Left ventricle myocardium superior (tissue), 1 donor: ENCODE measurements at regions not wholly inside any gene's neighbourhood (a gene's known extent, or its start where the extent isn't known, plus 50 kb on each side); places are given as distances from the start of the nearest gene placed in this dataset.
A peak's percentile ranks its signal among the peaks of the same experiment; 100 is the strongest.
"Not testable (repeated sequence)": the region's sequence is repeated elsewhere in the genome, so short reads cannot be mapped to it uniquely, and the experiment has no call there.

Experiments used
- ATAC-seq: fragments of 200-7000 bp; cut with Tn5 transposase; one replicate; pipeline ENCODE4 v1.9.1; 2020; ENCODE audit warnings: mild to moderate bottlenecking, moderate library complexity
- DNase-seq: peaks from one replicate; pipeline ENCODE4 v3.0.0-alpha.2; 2020
- intact Hi-C: fragments of 100-400 bp; cut with micrococcal nuclease; formaldehyde crosslinking; loops from one replicate; pipeline ENCODE4 v1.11.0; 2022
- donor health status: DM: no; HTN: yes; CAD: no; lungs with severe emphysema.

DNA sequence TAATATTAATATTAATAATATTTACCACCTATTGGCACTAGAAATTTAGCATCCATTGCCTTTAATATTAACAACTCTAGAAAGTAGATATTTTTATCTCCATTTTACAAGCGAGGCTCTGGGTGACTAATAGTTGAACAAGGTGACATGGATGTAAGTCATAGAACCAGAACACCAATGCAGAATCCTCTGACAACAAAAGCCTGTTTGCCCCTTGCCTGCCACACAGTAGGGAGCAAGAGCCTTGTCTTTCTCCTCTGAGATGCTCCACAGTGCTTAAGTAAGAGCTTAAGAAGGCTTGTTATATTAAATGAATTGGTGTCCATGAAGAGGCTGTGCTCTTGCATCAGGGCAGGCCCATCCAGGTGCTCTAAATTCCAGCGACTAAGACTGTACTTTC, 51.2 kb upstream of the LBX1 start:
- DNase-seq, result no peak
- intact Hi-C loops, result no loop called here
- no peak for ATAC-seq

DNA sequence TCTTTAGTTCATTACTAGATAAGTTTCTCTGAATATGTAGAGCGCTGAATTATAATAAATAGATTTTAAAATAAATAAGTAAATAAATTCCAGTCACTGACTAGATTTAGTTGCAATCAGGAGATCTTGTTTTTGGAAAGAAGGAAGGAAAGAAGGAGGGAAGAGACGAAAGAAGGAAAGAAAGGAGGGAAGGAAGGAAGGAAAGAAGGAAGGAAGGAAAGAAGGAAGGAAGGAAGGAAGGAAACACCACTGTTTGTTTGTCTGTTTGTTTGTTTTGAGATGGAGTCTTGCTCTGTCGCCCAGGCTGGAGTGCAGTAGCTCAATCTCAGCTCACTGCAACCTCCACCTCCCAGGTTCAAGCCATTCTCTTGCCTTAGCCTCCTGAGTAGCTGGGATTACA, 51.7 kb upstream of the LBX1 start:
- ATAC-seq, intact Hi-C loops, DNase-seq: not testable (repeated sequence)

DNA sequence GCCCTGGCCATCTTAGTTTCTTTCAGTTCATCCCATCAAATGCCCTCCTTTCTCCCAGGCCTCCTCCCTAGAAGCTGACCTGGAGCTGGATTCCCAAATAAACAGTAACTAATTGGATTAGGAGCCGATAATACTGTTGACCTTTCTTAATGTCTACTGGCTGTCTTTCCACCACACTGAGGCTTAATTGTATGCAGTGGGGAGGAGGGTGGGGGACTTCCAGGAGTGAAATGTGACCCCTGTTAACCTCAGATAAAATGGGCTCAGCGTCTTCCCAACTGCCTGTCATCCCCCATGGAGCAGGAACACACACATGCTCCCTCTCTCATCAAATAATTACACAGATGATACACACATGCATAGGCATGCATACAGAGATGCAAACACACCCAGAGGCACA, 53.7 kb upstream of the LBX1 start:
- DNase-seq, result no peak
- ATAC-seq, result no peak
- intact Hi-C loops, result no loop called here

DNA sequence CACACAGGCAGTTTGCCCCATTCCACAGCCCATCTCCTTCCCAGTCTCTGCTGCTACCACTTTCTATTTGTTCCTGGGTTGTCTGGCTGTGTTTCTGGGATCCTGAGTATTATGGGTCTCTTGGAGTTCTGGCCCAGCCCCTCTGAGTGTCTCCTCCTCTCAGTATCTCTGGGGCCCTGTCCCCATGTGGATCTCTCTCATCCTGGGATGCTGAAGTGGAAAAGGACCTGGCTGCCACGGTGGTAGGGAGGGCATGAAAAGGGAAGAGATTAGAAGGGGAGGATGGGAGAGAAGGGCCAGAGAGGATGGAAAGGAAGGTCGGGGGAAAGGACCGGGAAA, 54.5 kb upstream of the LBX1 start:
- intact Hi-C loops, result no loop called here
- no peak for DNase-seq
- no peak for ATAC-seq

DNA sequence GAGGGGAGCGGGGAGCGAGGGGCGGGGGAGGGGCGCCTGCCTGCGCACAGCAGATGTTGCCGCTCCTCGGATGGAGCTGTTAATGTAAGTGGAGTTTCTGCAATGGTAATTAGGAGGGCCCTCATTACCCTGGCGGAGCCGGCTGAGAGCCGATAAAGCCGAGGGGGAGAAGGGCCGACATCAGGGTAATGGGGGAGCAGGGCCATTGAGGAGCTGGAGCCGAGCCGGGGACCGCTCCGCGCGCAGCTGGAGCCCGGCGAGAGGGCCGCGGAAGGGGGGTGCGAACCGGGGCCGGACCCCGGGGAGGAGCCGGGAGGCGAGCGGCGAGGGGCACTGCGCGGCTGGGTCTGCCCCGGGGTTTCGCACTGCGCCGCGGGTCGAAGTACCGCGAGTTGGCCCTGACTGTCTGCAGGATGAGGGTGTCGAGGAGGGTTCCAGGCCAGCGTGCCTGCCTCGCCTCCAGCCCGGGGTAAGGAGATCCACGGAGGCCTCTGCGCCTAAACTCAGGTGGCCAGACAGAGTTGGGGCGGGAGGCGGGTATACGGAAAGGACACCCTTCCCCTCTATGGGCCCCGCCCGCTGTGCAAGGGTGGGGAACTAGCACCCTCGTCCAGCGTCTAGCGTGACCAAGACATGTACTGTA, 55.0 kb upstream of the LBX1 start:
- DNase-seq (no peak), ATAC-seq (no peak)
- intact Hi-C loops, result no loop called here

DNA sequence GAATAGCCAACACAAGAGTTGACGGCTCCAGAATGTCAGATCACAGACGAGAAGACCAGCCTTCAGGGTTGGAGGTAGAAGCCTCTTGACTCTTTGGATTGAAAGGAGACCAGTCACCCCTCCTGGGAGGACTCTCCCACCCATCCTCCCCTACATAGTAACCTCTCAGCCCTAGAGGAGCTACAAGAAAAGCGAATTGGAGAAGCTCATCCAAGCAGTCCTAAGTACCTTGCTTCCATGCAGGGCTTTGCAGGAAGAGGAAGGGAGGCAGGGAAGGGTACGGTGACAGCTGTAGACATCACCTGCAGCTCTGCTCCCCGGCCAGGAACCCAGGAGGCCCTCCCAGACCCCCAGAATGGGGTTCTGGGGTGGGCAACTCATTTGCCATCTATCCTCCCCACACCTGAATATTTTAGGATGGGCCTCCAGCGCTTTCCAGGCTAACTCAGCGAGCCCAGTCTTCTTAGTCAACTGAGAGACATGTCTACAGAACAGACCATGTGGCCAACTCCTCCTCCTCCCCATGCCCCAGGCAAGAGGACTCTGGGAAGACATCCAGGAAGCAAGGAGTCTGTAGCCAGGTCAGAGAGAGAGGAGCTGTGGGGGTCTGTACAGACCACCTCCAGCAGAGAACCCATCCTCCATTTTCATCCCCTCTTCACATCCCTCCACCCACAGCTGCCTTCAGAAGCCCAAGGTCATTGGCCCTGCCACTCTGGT, 55.6 kb upstream of the LBX1 start:
- intact Hi-C loops, result no loop called here

DNA sequence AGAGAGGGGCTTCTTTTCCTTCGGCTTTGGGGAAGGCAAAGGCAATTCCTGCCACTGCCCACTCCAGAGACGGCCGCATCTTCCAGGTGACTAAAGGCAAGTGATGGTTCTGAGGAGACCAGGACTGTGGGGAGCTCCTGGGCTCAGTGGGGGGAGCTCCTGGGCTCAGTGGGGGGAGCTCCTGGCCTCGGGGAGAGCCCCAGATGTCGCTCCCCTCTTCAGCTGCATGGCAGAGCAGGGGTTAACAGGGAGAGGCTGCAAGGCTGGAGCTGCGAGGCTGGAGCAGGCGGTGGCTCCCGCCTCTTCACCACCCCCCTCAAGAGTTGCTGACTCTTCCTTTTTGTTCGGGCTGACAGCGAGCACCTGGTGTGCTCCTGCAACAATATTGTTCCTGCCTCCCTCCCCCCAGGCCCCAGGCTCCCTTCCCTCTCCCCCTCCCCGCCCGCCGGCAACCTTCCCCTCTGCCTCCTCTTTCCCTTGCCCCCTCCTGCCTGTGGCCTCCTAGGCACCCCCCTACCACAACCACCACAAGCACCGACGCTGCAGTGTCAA, 56.3 kb upstream of the LBX1 start:
- DNase-seq, result no peak
- ATAC-seq, result no peak
- intact Hi-C loops, result no loop called here

More for the DNA sequence above, 55.6 kb upstream of the LBX1 start:
- DNase-seq (no peak), ATAC-seq (no peak)

DNA sequence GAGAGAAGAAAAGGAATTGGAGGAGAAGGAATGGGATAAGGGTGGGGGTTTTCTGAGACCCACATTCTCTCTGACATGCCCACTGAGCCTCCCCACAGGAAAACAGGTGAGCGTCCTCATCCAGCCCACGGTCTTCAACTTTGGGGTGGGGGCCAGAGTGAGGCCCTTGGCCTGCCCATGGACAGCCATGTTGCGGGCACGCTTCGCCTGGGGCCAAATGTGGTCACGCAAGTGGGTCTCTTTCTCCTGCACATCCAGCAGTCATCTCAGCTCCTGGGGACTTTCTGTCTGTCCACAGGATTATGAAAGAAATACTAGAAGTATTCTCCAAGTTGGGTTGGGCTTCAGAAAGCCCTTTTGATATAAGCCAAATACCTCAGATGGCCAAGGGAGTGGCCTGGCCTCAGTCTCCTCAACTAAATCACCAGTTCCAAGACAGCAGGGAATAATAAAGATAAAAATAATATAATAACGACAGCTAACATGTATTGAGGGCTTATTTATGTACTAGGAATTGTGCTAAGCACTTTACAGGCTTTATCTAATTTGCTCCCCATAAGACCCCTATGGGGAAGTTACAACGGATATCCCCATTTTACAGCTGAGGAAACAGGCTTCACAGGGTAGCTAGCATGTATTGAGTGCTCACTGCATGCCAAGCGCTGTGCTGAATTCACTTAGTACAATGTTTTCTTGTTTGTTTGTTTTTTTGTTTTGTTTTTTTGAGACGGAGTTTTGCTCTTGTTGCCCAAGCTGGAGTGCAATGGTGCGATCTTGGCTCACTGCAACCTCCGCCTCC, 57.2 kb upstream of the LBX1 start:
- intact Hi-C loops, result no loop called here
- DNase-seq (no peak), ATAC-seq (no peak)

DNA sequence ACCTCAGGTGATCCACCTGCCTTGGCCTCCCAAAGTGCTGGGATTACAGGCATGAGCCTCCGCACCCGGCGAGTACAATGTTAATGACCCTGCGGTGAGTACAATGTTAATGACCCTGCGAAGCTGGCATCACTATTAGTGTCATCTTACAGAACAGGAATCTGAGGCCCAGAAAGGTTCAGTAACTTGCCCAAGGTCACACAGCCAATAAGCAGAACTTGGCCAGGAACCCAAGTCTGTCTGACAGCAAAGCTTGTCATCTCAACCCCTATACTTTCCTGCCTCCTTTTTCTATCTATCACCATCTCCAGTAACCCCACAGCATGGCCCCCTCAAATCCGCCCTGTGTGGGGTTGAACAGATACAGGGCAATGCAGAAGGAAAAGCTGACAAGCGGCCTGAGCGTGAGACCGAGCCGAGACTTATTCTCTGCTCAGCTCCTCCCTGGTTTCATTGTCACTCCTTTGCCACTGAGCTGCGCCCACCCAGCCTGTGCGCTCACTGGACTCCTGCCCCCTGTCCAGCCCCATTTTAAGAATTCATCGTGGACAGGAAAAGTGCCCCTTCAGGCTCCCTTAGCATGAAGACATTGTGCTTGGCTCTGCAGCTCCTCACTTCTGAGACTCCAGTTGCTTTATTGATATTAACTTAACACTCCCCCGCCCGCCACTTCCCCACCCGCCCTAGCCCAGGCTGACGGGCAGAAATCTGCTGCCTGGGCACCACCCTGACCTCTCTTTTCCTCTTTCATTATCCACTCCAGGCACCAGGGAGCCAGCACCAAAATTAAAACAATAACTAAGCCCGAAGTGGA, 58.1 kb upstream of the LBX1 start:
- intact Hi-C loops, result no loop called here
- DNase-seq (no peak), ATAC-seq (no peak)

DNA sequence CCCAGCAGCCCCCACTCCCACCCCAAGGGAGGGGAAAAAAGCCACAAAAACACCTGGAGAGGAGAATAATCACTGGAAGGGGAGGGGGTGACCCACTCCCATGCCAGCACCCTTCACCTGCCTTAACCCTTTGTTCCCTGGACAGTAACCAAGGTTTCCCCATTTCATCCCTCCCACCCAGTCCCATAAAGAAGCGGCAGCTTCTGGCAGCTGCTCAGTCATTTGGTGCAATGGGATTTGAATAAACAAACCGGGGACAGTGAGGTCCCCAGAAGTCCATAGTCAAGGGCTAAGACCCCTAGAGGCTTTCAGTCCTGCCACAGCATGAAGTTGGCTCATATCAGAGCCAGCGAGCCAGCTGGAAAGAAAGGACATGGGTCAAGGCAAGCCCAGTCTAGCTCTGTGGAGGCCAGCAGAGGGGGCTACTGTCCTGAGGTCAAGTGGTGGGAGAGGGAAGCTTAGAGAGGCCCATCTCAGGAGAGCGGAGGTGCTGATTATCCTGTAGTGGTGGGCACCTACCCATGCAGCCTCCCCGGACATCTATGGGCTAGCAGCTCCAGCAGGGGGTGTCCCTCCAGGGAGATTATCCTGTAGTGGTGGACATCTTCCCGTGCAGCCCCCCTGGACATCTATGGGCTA, 58.9 kb upstream of the LBX1 start:
- no peak for DNase-seq
- no peak for ATAC-seq
- intact Hi-C loops, result no loop called here

DNA sequence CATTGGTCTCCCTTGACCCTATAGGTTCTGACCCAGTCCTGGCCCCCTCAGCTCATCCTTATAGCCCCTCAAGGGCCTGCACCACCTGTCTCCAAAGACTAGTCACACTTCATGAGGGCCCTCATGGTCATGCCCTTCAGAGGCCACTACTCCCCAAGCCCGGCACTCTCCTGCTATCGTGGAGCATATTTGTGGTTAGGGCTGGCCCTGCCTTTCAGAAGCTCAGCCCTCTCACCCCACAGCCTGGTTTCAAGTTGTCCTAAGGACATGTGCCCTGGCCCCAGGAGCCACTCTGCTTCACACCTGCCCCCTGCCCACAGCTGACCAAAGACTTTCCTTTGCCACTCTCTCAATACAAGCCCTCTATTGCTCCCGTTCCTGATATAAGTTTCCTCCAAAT, 60.3 kb upstream of the LBX1 start:
- intact Hi-C loops, result no loop called here
- DNase-seq (no peak), ATAC-seq (no peak)

DNA sequence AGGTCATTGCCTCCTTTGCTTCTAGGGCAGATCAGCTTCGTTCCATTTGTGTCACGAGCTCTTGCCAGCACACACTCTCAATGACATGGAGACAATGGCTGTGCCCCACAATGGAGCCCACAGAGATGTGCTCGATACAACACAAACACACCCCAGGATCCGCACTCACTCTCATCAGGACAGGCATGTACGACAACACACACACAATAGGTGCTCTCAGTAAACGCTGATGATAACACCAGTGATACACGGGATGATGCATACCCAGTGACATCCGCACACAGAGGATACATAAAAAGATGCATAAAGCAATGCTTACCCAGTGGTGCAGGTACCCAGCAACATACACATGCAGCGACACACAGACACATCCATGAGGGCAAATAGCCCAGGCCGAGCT, 61.2 kb upstream of the LBX1 start:
- intact Hi-C loops, result no loop called here
- DNase-seq, result no peak
- ATAC-seq, result no peak

DNA sequence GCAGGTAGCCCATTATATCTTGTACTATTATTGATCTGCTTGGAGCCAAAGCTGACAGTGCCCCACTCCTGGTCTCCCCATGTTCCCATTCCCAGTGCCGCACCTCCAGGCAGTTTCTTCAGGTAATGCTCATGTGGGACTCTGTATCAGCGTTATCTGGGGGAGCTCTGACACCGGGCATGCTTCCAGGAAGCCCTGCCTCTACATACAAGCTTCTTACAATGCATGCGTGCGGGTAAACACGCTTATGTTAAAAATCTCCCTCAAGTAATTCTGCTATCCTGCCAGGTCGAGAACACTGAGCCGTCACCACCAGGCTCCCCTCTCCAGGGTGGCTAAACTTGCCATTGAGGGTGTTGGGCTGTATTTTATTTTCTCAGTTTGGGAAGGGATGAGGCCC, 61.6 kb upstream of the LBX1 start:
- no peak for DNase-seq
- intact Hi-C loops, result no loop called here
- no peak for ATAC-seq

DNA sequence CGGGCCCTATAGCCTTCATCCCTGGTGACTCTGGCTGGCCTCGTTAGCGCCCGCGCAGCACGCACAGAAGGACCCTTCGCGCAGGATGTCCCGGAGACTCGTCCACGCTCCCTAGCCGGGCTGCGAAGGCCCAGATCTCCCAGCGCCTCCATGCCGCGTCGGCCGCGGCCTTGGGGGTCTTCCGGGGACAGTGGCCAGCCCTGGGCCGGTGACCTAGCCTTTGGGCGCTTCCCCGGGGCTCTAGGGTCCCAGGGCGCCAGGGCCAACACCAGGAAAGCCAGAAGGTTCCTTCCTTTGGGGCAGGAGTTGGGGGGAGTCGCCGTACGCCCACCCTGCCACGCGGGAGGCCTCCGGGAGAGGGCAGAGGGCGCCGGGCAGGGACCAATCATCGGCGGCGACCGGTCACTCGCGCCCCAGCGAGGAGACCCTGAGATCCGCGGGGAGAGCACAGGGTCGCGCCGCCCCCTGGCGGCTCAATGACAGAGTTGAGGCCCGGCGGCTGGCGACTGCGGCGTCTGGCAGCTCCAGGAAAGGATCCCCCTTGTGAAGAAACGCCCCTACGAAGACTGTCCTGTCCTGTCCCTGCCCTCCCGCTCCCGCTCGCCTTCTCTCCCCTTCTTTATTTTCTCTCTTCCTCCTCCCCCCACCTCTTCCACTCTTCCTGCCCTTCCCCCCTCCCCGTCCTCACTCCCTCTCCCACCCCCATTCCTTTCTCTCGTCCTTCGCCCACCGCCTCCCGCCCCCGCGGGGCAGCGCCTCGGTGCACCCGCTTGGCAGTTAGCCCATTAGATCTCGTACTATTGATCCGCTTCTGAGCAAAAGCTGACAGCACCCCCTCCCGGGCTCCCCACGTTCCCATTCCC, 62.3 kb upstream of the LBX1 start:
- ATAC-seq (peak; percentile 86), DNase-seq (peak; percentile 84)
- intact Hi-C loops, result no loop called here

DNA sequence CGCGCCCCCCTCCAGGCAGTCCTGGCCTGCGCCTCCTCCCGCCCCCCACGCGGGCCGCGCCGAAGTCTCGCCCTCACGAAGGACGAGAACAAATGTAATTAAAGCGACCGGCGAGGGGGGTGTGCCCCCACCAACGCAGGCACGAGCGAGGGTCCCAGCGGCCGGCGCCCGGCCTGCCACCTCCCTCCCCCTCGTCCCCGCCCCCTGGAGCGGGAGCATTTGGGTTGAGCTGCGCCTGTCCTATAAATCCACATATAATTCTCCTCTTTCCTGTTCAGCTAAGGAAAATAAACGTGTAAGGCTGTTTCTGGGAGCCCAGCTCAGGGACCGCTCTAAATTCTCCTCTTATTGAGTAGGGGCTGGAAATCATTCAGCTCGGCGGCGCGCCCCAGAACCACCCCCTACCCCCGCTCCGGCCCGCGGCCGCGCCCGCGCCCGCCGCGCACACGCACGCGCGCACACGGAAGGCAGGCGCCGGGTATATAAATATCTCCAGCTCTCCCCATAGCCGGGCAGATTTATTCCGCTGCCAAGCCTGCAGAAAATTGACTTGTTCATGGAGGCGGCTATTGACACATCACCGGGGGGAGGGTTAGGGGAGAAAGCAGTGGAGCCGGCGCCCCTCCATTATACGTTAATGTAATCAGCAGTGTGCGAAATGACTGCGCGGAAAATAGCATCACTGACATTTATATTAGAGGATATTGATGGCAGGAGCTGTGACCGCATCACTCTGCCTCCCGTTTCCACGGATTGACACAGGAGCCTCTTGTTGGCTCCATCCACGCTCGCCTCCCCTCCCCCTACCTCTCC, 61.6 kb upstream of the BTRC start:
- ATAC-seq, result peak; percentile 89
- DNase-seq, result peak; percentile 63
- intact Hi-C loops, result no loop called here

DNA sequence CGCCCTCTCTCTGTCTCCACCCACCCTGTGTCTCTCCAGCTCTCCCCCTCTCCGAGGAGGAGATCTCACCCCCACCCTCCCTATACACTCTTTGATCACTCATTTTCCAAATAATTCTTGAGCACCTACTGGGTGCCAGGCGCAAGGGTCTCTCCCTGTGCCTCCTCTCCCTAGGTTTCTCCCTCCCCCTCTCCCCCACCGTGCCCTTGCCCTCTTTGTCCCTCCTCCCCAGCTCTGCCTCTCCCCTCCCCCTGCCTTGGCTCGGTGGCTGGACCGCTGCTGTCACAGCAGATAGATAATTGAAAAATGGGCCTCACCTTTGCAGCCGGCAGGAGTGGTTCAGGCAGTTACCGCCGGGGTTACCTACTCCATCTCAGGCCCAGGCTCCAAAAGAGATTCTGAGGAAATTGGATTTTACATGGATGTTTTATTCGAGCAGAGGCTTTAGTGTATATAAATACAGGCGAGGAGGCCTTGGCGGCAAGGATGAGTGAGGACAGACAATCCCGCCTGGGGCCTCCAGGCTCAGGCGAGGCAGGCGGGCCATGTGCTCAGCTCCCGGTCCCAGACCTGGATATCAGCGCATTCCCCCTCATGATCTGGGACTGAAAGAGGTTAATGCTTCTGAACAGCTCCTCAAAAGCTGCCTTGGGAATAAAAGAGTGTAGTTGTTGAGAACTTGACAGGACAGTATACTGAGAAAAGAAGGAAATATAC, 60.8 kb upstream of the BTRC start:
- intact Hi-C loops, result no loop called here
- DNase-seq (no peak), ATAC-seq (peak; percentile 34)

DNA sequence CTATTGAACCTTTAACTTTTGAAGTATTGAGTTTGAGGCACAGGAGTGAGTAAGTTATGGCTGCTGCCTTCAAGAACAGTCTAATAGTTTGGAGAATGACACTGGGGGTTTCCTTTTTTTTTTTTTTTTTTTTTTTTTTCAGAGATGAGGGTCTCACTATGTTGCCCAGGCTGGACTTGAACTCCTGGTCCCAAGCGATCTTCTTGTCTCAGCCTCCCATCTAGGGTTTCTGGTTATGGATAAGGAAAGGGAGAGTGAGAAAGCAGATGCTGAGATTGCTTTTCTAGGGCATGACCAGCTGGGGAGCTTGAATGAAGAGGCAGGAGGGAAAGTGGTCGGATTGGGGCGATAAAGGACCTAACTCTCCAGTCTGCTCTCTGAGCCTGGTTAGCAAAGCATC, 59.9 kb upstream of the BTRC start:
- ATAC-seq, result no peak

More for the DNA sequence above, 59.9 kb upstream of the BTRC start:
- DNase-seq, result no peak
- intact Hi-C loops, result no loop called here
